ENCODE measurements at regions not wholly inside any gene's neighbourhood (a gene's known extent, or its start where the extent isn't known, plus 50 kb on each side); places are given as distances from the start of the nearest gene placed in this dataset.

- no peak for TF ChIP-seq BCL11A (IDR thresholded peaks at IDR 0.05; ENCODE audit: low read depth in 2 of 2, low read length in 2 of 2)
- no peak for TF ChIP-seq USF2 (IDR thresholded peaks at IDR 0.05; ENCODE audit: low read length)
- no peak for TF ChIP-seq ATF2 (IDR thresholded peaks at IDR 0.05; ENCODE audit: low read length)
- no peak for TF ChIP-seq POLR2AphosphoS5 (IDR thresholded peaks at IDR 0.05; ENCODE audit: low read depth, low read length)
These were observed 551.6 kb upstream of the AMELY start (continued) for GRCh38 chrY:7463196-7463595.

All from H1 (cell line).